HEK293T (cell line): ENCODE measurements at regions not wholly inside any gene's neighbourhood (a gene's known extent, or its start where the extent isn't known, plus 50 kb on each side); places are given as distances from the start of the nearest gene placed in this dataset.

Source experiments
- SP1 ChIP-seq: fragments of 450-650 bp; IDR thresholded peaks from 2 replicates; pipeline ENCODE4 v1.6.1; 2017
- TARDBP ChIP-seq: fragments of 450-650 bp; IDR thresholded peaks from 2 replicates; pipeline ENCODE4 v1.6.1; 2016

GRCh38 chr13:106107061-106107460 lies 428.4 kb downstream of the EFNB2 start:
- TF ChIP-seq TARDBP, result no peak
- TF ChIP-seq SP1, result no peak
